CD4-positive, alpha-beta T cell (primary cell): ENCODE measurements at regions not wholly inside any gene's neighbourhood (a gene's known extent, or its start where the extent isn't known, plus 50 kb on each side); places are given as distances from the start of the nearest gene placed in this dataset.

ENCODE experiments used
- ATAC-seq: fragments of 200-7000 bp; cut with Tn5 transposase; one replicate; pipeline ENCODE4 v1.10.0; 2022; ENCODE audit warnings: mild to moderate bottlenecking; ENCODE audit not compliant: poor library complexity
- CTCF ChIA-PET: fragments of 350-600 bp; sonication (Branson Sonifier 250); formaldehyde crosslinking; loops from one replicate; lab custom pipeline; 2021; ENCODE audit warnings: antibody characterized with exemption, inconsistent platforms; lab: Charles Lee
- POLR2A ChIA-PET: fragments of 350-600 bp; sonication (Branson Sonifier 250); formaldehyde crosslinking; loops from one replicate; lab custom pipeline; 2021; ENCODE audit warnings: antibody characterized with exemption, inconsistent platforms; lab: Charles Lee
- DNase-seq, 14 experiments: peaks; one replicate each; pipeline ENCODE4 v3.0.0-alpha.2; 2013 to 2020; ENCODE audit warnings: mixed read lengths in 2 of 14
- H3K27ac ChIP-seq, 2 donors: one replicate each; pipeline versions ENCODE4 v1.5.1 to v1.7.0; 2013; ENCODE audit warnings: low read length in 2 of 2, low read depth in 1 of 2, mild to moderate bottlenecking in 1 of 2
- H3K27me3 ChIP-seq, 2 experiments: 1 replicate in 1 of 2; 2 replicates in 1 of 2; pipeline versions ENCODE4 v1.6.1 to v1.7.0; 2013; ENCODE audit warnings: low read length in 2 of 2, control low read depth in 1 of 2, mild to moderate bottlenecking in 1 of 2, moderate library complexity in 1 of 2; ENCODE audit not compliant: insufficient read depth in 2 of 2, control insufficient read depth in 1 of 2
- H3K36me3 ChIP-seq: one replicate; pipeline ENCODE4 v1.6.1; 2013; ENCODE audit warnings: low read length, control low read depth; ENCODE audit not compliant: insufficient read depth
- H3K4me1 ChIP-seq: one replicate; pipeline ENCODE4 v1.6.1; 2013; ENCODE audit warnings: low read length, control low read depth; ENCODE audit not compliant: insufficient read depth
- H3K4me3 ChIP-seq: one replicate; pipeline ENCODE4 v1.5.1; 2013; ENCODE audit warnings: mild to moderate bottlenecking, low read length, moderate library complexity
- H3K9me3 ChIP-seq, 2 experiments: 1 replicate in 1 of 2; 2 replicates in 1 of 2; pipeline versions ENCODE4 v1.6.1 to v1.7.0; 2013; ENCODE audit warnings: low read length in 2 of 2, mild to moderate bottlenecking in 2 of 2, control low read depth in 1 of 2, moderate library complexity in 1 of 2; ENCODE audit not compliant: control insufficient read depth in 1 of 2, insufficient read depth in 1 of 2
- H3K27ac Mint-ChIP-seq: one replicate; pipeline ENCODE4 v1.8.0; 2020; ENCODE audit warnings: mixed read lengths
- H3K27me3 Mint-ChIP-seq: one replicate; pipeline ENCODE4 v1.8.0; 2021; ENCODE audit warnings: mixed read lengths
- H3K36me3 Mint-ChIP-seq: one replicate; pipeline ENCODE4 v1.8.0; 2021; ENCODE audit warnings: low read depth, mixed read lengths
- H3K4me1 Mint-ChIP-seq: one replicate; pipeline ENCODE4 v1.8.0; 2021; ENCODE audit warnings: low read depth, mixed read lengths
- H3K4me3 Mint-ChIP-seq: one replicate; pipeline ENCODE4 v1.8.0; 2020; ENCODE audit warnings: mild to moderate bottlenecking, mixed read lengths
- H3K9me3 Mint-ChIP-seq: one replicate; pipeline ENCODE4 v1.8.0; 2020; ENCODE audit warnings: mixed read lengths
- CTCF ChIP-seq: fragments of 200-600 bp; IDR thresholded peaks from one replicate; pipeline ENCODE4 v1.8.0; 2022; ENCODE audit warnings: antibody characterized with exemption, mild to moderate bottlenecking
- intact Hi-C, 2 experiments: fragments of 100-400 bp; cut with DNase I in 1 of 2; cut with micrococcal nuclease in 1 of 2; formaldehyde crosslinking; loops; one replicate each; pipeline versions ENCODE4 v1.15.1 to v1.9.0; 2023 to 2025; cut with DNase I, micrococcal nuclease

GRCh38 chr4:166277853-166278252, 404.8 kb downstream of the TLL1 start:
- H3K9me3 Mint-ChIP-seq = peaks cover 10% of the 10 kb centered on the region
- H3K27ac Mint-ChIP-seq = no peak overlapping the region
- H3K36me3 Mint-ChIP-seq = no peaks in the 10 kb centered on the region
- peaks cover 0 to 3% of the 10 kb centered on the region in 2 experiments for H3K9me3 ChIP-seq
- no peak for TF ChIP-seq CTCF
- no peak overlapping the region for H3K4me3 Mint-ChIP-seq
- CTCF ChIA-PET = no interaction called here
- H3K36me3 ChIP-seq = no peaks in the 10 kb centered on the region
- H3K4me1 Mint-ChIP-seq = no peaks in the 10 kb centered on the region
- intact Hi-C loops = no loop called here
- H3K4me1 ChIP-seq = no peaks in the 10 kb centered on the region
- POLR2A ChIA-PET = no interaction called here
- no peak for ATAC-seq
- no peak for DNase-seq
- no peak overlapping the region for H3K27ac ChIP-seq
- no peaks in the 10 kb centered on the region for H3K27me3 Mint-ChIP-seq
- H3K4me3 ChIP-seq = no peak overlapping the region
- H3K27me3 ChIP-seq = no peaks in the 10 kb centered on the region

DNA sequence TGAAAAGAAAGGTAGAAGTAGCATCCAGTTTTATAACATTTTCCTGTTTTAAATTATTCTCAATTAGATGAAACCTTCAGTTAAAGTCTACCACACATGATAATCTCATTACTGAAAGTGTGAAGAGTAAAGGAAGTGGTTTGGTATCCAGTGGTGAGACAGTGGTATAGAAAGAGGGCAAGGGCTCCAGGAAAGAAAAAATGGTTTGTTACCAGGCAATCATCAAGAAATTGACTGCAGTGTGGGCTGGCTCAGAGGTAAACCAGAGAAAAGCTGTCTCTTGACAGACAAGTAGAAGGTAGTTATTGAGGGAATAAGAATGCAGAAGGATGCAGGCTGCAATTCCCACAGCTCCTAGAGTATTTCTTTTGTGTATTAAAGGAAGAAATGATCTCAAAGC, 406.2 kb downstream of the TLL1 start:
- intact Hi-C loops = no loop called here
- ATAC-seq (no peak), DNase-seq (no peak)
- no peak for TF ChIP-seq CTCF
- ChIA-PET POLR2A (no interaction called here), CTCF (no interaction called here)
- Mint-ChIP-seq H3K27ac (no peak overlapping the region), H3K4me1 (no peaks in the 10 kb centered on the region), H3K27me3 (no peaks in the 10 kb centered on the region), H3K4me3 (no peak overlapping the region), H3K36me3 (no peaks in the 10 kb centered on the region), H3K9me3 (peaks cover 9% of the 10 kb centered on the region)
- no peaks in the 10 kb centered on the region for H3K27me3 ChIP-seq
- no peak overlapping the region for H3K27ac ChIP-seq
- H3K4me3 ChIP-seq = no peak overlapping the region
- no peaks in the 10 kb centered on the region for H3K36me3 ChIP-seq
- H3K4me1 ChIP-seq = no peaks in the 10 kb centered on the region
- H3K9me3 ChIP-seq = peaks cover 0 to 2% of the 10 kb centered on the region in 2 experiments

DNA sequence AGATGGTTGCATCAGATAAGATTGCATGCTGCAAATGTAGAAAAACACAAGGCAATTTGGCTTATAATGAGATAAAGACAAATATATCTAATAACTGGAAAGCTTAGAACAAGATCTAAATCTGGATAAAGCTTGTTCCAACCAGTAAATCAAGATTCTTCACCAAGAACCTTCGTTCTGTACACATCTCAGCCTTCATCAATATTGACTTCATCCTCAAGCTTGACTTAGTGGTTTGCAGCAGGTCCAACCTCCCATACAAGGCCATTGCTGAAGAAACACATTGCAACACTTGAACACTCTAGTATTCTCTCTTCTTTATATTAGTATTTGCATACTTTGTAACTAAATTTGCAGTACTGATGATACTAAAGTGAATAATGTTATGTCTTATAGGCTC, 407.6 kb downstream of the TLL1 start:
- H3K36me3 ChIP-seq = no peaks in the 10 kb centered on the region
- no peak for TF ChIP-seq CTCF
- no peaks in the 10 kb centered on the region for H3K27me3 Mint-ChIP-seq
- no peaks in the 10 kb centered on the region for H3K4me1 ChIP-seq
- H3K27me3 ChIP-seq = no peaks in the 10 kb centered on the region
- ATAC-seq (no peak), DNase-seq (no peak)
- ChIA-PET CTCF (no interaction called here), POLR2A (no interaction called here)
- H3K9me3 Mint-ChIP-seq = peaks cover 9% of the 10 kb centered on the region
- no peak overlapping the region for H3K4me3 ChIP-seq
- H3K4me1 Mint-ChIP-seq = no peaks in the 10 kb centered on the region
- H3K4me3 Mint-ChIP-seq = no peak overlapping the region
- no peak overlapping the region for H3K27ac Mint-ChIP-seq
- peaks cover 0 to 7% of the 10 kb centered on the region in 2 experiments for H3K9me3 ChIP-seq
- H3K27ac ChIP-seq = no peak overlapping the region
- no peaks in the 10 kb centered on the region for H3K36me3 Mint-ChIP-seq
- intact Hi-C loops = no loop called here
